ENCODE measurements at regions not wholly inside any gene's neighbourhood (a gene's known extent, or its start where the extent isn't known, plus 50 kb on each side); places are given as distances from the start of the nearest gene placed in this dataset.

- Histone ChIP-seq H3K36me3 (no peaks in the 10 kb centered on the region), H3K4me1 (peaks cover 0 to 5% of the 10 kb centered on the region in 2 donors), H3K27ac (no peak overlapping the region), H3K9me3 (no peaks in the 10 kb centered on the region), H3K4me3 (replicated peaks in 1 of 3) (no peak overlapping the region), H3K27me3 (no peaks in the 10 kb centered on the region)
- intact Hi-C loops (cut with DNase I), result no loop called here
- 51 to 61% methylated on average over 6 of the region's 6 CpGs for WGBS, 2 donors
- no peak for DNase-seq
- TF ChIP-seq POLR2A (IDR thresholded peaks at IDR 0.05) (no peak), CTCF (IDR thresholded peaks at IDR 0.05) (no peak)
These were observed 60.6 kb upstream of the ADAMTS9 start for GRCh38 chr3:64748244-64748904.

GRCh38 chr3:64747679-64748078 lies 59.9 kb upstream of the ADAMTS9 start:
- Histone ChIP-seq H3K9me3 (no peaks in the 10 kb centered on the region), H3K36me3 (no peaks in the 10 kb centered on the region), H3K4me3 (replicated peaks in 1 of 3) (no peak overlapping the region), H3K27me3 (no peaks in the 10 kb centered on the region), H3K4me1 (peaks cover 0 to 5% of the 10 kb centered on the region in 2 donors), H3K27ac (no peak overlapping the region)
- WGBS, 2 donors, result 83 to 95% methylated on average over 4 of the region's 4 CpGs
- no peak for DNase-seq
- TF ChIP-seq POLR2A (IDR thresholded peaks at IDR 0.05), result no peak
- TF ChIP-seq CTCF (IDR thresholded peaks at IDR 0.05), result no peak
- intact Hi-C loops (cut with DNase I), result no loop called here

DNA sequence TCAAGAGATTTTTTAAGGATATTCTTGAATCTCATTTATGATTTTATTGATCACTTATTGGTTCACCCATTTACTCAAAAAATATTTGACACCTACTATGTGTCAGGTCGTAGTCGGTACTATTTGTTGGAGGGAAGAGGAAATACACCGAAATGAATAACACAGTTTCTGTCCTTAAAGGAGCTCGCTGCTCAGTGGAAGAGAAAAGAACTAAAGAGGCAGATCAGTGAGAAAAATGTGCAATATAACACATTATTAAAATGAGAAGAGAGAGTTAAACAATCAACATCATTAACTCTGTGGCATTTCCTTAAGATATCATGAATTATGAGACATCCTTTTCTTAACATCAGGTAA lies 56.1 kb upstream of the ADAMTS9 start:
- DNase-seq, result no peak
- Histone ChIP-seq H3K27me3 (no peaks in the 10 kb centered on the region), H3K4me3 (replicated peaks in 1 of 3) (no peak overlapping the region), H3K27ac (no peak overlapping the region), H3K36me3 (no peaks in the 10 kb centered on the region), H3K4me1 (peaks cover 0 to 12% of the 10 kb centered on the region in 2 donors), H3K9me3 (no peaks in the 10 kb centered on the region)
- WGBS, 2 donors, result 69 to 71% methylated on average over 4 of the region's 4 CpGs
- intact Hi-C loops (cut with DNase I), result no loop called here
- TF ChIP-seq CTCF (IDR thresholded peaks at IDR 0.05) (no peak), POLR2A (IDR thresholded peaks at IDR 0.05) (no peak)

- H3K27me3 ChIP-seq, result no peaks in the 10 kb centered on the region
- H3K4me1 ChIP-seq, result peaks cover 0 to 9% of the 10 kb centered on the region in 2 donors
These were observed 55.5 kb upstream of the ADAMTS9 start for GRCh38 chr3:64743156-64743886.

More at GRCh38 chr3:64743156-64743886, 55.5 kb upstream of the ADAMTS9 start:
- DNase-seq, result no peak
- intact Hi-C loops (cut with DNase I), result no loop called here
- H3K9me3 ChIP-seq, result no peaks in the 10 kb centered on the region
- H3K36me3 ChIP-seq, result no peaks in the 10 kb centered on the region
- H3K27ac ChIP-seq, result no peak overlapping the region
- no peak for TF ChIP-seq POLR2A (IDR thresholded peaks at IDR 0.05)
- no peak for TF ChIP-seq CTCF (IDR thresholded peaks at IDR 0.05)
- H3K4me3 ChIP-seq (replicated peaks in 1 of 3), result no peak overlapping the region
- 89 to 90% methylated on average over 5 of the region's 5 CpGs for WGBS, 2 donors

All from thyroid gland (tissue), 4 donors.